ENCODE measurements at regions not wholly inside any gene's neighbourhood (a gene's known extent, or its start where the extent isn't known, plus 50 kb on each side); places are given as distances from the start of the nearest gene placed in this dataset.

DNA sequence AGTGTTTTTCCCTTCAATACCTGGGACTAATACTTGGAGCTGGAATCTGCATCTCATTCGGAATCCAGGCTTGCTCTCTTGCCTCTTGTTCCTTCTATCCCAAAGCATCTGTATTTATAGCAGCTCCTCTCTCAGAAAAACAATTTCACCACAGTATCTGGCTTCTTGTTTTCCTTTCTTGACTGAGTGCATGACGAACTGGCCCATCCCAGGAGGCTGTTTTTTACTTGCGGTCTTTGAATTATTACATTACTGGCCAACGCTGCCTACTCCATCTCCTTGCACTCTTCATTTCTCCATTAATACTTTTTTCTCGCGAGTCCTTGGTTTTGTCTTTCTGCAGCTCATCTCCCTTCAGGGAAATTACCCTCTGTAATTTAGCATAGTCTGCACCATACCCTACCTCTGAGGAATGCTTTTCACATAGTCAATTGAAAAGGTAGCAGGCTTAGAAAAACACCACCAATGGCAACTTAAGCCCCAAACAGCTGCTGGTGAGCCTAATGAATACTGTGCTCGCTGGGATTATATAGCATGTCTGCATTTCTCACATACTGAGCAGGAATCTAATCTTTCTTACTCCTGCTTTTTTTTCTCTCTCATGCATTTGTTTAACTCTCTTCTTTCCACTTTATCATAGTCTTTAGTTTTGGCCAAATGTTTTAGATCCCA, 277.4 kb upstream of the SESN3 start:
- no peak for DNase-seq

DNA sequence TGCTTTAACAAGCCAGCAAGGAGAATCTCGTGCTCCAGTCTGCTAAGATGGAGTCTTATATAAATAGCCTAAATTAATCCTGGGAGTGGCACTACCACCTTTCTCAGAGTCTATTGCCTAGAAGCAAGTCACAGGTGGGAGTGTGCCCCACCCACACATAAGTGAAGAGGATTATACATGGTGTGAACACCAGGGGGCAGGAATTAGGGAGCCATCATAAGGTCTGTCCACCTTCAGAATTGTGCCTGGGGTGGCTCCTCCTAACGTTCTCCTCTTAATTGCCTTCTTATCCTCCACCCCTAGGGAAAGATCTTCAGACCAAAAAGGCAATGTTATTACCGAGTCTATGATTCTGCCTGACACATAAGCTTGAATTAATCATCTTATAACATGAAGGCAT, 276.8 kb upstream of the SESN3 start:
- DNase-seq: no peak

DNA sequence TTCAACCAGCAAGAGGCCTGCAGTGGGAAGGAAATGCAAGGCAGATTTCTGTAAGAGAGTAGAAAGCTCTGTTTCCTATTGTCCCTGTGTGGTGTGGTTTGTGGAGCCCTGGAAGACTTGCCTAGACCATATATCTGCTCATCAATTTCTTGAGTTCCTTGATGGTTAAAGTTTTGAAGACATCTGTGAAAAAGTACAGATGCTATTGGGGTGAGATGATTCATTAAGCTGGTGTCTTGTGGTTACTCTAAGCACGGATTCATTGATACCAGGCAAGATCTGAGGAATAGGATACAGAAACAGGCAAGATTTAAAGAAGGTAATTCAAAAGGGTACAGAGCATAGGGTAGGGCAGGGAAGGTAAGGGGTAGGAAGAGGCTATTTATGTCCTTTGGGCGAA, 275.8 kb upstream of the SESN3 start:
- no peak for DNase-seq

DNA sequence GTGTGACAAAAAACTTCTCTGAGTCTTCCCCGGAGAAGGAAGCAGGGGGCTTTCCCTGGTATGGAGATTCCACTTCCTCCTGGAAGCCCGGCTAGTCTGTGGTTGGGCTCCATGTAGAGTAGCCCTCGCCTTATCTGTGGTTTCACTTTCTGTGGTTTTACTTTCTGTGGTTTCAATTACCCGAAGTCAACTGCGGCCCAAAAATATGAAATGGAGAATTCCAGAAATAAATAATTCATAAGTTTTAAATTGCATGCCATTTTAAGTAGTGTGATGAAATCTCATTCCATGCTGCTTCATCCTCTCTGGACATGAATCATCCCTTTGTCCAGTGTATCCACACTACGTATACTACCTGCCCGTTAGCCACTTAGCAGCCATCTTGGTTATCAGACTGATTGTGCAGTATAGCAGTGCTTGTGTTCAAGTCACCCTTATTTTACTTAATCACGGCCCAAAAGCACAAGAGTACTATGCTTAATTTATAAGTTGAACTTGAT, 275.0 kb upstream of the SESN3 start:
- no peak for DNase-seq

DNA sequence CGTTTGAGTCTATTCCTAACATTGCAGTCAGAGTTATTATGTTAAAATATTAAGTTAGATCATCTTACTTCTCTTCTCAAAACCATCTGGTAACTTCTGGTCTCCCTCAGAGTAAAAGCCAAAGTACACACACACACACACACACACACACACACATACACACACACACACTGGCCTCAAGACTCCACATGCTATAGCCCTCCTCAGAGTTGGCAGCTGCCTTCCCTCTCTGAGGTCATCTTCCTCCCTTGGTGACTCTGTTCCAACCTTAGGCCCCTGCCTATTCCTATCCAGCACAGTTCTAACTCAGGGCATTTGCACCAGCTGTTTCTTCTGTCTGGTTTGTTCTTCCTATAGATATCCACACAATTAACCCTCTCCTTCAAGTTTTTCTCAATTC, 272.0 kb upstream of the SESN3 start:
- DNase-seq: no peak

DNA sequence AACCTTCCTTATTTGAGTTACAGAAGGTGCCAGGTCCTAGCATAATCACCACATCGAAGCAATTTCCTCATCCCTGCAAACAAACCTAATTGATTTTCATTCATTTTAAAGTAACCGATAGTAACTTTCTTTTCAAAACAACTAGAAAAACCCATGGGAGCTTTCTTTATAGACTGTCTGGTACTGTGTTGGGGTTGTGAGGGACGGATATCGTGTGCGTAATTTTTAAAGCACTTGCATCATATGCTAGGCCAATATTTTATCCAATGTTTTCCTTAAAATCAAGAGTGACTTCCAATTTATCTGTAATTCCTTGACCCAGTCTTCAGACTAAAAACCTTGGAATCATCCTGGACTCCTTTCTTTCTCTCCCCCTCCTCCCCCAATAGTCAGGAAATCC, 271.5 kb upstream of the SESN3 start:
- no peak for DNase-seq

DNA sequence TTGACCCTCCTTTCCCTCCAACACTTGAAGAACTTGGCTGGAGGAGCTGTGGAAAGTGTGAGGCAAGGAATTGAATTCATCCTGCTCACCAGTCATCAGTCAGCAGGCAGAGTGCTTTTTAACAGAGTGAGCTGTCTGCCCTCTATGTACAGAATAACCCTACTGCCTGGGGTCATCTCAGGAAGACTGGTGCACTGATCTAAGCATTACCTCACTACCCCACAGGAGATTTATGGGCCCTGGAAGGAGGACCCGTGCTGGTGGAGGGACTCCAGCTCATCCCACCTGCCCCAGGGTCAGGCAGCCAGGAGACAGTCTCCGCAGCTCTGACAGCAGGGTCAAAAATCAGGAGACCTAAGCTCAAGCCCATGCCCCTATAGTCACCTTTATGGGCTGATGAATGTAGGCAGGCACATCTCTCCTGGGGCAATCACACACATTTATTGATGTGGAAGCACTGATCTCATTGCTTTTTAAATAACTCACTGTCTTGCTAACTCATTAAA, 270.8 kb upstream of the SESN3 start:
- no peak for DNase-seq

DNA sequence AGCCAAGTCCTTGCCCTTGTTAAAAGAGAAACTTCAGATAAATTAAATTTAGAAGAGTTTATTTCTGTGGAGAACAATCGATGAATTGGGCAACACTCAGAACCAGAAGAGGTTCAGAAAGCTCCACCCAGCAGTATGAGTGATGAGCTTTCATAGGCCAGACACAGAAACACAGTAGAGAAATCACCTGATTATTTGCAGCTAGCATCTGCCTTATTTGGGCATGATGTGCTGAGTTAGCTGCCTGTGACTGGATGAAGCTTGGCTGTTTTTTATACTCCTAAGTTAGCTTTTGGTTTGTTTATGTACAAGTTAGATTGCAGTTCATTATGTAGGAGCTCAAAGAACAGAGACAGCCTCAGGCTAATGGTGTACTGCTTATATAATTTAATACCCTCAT, 269.5 kb upstream of the SESN3 start:
- DNase-seq: no peak

DNA sequence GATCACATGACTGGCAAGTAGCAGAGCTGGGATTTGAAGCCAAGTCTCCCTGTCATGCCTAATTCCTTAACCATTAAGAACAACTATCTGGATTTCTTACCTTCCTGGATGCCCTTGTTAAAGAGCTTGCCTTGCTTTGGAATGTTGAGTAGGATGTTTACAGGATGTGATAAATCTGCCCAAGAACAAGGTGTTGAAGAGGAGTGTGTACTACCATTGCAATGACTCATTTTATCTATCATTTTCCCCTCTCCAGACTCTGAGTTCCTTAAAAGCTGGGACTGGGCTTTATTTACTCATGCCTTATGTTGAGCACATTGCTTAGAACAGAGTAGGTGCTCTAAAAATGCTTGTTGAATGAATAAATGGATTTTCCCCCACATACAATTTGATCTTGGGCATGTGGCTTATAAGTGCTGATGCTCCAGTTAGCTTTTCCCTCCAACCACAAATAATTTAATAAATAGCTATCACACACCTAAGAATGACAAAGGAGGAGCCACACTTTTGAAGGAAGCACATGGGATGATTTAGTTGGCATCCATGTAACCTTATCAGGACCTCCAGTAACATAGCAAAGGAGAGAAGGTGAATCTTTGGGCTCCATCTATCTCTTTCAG, 268.6 kb upstream of the SESN3 start:
- DNase-seq: no peak

DNA sequence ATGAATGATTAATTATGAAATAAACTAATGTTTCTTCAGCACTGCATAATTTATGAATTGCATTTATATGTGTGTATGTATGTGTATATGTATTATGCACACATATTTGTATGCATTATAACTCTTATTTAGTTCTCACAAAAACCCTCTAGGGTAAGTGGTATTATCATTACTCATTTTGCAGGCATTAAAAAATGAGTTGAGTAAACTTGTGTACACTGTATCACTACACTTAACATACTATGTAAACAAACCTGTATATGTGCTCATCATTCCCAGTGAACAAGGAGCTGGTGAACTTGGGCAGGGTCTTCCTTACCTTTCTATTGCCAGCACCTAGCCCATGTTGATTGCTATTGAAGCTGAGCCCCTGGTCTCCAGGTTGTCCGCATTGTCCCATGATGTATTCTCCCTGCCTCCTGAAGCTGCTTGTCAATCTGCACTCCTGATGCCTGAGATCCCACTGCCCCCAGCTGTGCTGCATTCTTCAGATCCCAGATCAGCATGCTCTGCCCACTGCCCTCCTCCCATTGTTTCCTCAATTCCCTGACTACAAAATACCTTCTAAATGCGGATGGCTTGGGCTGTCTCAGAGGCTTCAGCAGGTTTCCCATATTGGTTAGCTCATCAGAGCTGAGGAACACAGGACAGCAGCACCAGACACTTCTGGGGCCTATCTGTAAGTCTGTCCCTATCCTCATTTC, 267.9 kb upstream of the SESN3 start:
- DNase-seq: no peak

DNA sequence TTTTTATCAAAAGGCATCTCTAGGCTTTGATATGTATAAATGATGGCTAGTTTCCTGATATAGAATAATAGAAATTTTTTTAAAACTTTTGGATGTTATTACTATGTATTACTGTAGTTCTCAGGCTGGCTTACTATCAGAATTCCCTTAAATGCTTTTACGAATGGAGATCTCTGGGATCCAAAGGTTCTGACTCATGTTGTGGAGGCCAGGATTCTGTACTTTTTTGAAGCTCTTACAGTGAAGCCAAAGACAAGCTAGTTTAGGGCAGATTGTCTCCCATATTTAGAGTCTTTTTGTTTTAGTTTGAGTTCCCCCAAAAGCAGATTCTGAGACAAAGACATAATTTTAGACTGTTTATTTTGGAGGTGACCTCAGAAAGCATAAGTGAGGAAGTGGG, 265.9 kb upstream of the SESN3 start:
- DNase-seq: no peak

DNA sequence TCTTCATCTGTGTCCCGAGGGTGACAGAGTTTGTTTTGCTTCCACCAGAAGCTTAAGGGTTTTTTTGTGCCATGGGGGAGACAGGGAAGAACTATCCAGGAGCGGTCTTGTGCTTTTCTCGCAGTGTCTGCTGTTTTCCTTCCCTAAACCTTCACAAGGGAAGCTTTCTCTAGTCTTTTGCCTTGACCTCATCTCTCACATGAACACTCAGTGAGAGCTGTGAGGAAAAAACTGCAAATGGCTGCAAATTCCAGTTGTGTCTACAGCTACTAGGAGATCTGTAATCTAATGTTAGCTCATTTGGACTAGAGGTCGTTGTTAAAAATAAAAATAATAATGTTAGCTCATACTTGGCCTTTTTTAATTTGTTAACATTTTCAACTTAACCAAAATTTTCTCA, 264.7 kb upstream of the SESN3 start:
- no peak for DNase-seq

DNA sequence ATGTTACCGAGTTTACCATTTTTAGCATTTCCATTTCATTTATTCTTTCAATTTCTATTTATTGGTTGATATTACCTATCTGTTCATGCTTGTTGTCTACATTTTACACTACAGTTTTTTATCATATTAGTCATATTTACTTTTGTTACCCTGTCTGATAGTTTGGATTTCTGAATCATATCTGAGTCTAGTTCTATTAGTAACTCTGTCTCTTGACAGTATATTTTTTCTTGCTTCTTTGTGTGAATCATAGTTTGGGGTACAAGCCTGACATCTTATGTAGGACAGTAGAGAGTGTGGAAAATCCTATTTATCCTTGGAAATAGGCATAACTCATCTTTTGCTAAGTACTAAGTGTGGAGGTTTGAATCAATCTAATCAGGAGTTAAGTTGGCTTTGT, 263.9 kb upstream of the SESN3 start:
- DNase-seq: no peak

DNA sequence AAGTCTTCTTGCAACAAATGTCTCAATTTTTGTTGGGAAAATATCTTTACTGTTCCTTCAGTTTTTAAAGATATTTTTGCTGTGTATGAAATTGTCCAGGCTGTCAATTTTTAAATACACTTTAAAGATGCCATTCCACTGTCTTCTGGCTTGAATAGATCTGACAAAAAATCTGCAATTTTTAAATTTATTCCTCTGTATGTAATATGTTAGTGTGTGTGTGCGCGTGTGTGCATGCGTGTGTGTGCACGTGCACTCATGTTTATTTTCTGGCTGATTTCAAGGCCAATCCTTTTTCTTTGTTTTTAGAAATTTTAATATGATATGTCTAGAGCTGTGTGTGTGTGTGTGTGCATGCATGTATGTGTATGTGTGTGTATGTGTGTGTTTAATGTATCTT, 263.2 kb upstream of the SESN3 start:
- DNase-seq: no peak

DNA sequence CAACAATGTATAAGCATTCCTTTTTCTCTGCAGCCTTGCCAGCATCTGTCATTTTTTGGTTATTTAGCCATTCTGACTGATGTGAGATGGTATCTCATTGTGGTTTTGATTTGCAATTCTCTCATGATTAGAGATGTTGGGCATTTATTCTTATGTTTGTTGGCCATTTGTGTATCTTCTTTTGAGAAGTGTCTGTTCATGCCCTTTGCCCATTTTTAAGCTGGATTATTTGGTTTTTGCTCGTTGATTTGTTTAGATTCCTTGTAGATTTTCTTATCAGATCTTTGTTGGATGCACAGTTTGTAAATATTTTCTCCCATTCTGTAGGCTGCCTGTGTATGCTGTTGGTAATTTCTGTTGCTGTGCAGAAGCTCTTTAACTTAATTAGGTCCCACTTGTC, 259.6 kb upstream of the SESN3 start:
- DNase-seq: no peak

DNA sequence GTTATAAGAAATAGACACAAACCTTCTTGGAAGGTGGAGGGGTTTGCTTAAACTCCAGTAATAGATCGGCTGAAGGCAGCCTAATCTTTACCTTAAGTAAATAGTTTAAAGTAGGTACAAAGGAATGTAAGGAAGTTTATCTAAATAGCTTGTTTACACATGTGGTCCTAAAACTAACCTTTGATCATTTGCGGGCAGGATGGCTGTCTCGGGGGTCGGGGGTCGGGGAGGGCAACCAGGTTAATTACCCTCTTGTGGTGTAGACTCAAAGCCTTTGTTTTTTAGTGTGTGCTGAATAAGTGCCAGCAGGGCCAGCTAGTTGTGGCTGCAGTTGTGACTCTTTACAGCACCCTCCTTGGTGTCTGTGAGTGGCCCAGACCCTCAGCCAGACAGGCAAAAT, 256.9 kb upstream of the SESN3 start:
- DNase-seq: no peak

DNA sequence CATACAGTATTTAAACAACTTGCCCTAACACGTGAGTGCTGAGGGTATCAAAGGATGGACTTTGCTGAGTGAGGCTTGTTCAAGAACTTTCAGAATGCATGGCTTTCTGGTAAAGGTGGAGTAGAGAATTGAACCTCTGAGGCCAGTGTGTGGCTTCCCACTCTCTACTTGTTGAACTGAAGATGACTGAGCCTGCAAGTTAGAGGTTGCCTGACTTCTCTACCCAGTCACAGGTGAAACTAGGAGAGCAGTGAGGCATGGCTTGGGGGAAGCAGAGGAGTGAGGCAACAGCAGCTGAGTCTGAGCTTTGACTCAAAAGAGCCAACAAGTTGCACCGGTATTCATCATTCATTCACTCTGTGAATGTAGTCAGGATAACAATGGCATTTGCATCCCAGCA, 256.4 kb upstream of the SESN3 start:
- no peak for DNase-seq

DNA sequence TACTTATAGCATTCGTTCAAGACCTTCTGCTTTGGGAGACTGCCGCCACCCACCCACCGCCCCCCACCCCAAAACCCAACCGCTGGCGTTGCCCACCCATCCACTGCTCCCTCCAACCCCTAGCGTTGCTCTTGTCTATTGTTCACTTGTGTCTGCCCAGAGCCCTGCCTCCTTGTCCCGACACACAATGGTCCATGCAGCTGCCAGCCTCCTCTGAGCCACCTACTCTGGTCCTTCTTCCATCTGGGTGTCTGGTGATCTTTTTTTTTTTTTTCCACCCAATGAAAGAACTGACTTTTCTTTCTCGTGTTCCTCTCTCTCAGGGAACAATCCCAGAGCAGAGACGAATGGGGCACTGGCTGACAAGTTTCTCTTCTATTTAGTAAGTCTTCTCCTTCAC, 256.0 kb upstream of the SESN3 start:
- no peak for DNase-seq

DNA sequence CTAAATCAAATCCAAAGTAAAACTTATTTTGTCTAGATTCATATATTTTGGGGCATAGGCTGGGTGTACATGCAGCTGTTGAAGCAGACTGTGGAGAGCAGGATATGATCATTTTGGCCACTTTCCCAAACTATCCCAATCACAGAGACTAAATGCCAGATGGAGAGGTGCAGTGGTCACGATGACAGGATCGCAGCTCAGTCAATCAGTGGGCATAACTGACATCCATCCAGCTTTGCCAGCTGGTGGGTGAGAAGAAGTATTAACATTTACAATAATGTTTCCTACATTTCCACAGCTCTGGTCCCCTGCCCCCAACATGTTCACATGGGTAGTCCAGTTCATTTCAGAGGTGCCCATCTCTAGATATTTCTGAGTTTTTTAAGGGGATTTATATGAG, 255.5 kb upstream of the SESN3 start:
- no peak for DNase-seq

DNA sequence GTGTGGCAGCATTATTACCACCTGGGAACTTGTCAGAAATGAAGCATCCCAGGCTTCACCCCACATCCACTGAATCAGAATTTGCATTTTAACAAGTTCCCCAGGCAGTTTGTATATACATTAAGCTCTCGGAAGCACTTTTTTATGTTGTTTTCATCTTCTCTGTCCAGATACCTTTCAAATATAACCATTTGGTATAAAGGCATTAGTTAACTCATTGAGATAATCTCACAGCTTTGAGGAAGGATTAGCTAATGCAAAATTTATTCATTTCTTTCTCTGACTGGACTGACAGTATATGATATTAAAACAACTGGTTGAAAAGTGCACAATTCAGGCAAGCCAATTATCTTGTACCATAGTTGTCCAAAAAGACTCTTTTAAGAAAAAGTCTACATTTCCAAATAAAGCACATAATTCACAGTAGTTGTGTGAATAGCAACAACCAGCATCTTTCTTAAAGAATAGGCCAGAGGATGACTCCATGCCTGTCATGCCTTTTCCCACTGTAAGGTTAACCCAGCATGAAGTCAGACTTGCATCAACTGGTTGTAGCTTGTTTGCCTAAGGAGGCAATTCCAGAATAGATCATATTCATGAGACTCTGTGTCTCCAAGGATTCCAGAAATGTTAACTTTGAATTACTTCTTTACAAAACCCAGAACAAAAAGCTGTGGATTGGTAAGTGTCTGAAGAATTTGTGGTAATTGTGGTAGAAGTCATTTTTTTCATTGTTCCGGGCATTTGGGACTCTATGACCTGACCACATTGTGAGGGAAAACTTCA, 254.3 kb upstream of the SESN3 start:
- DNase-seq: no peak

DNA sequence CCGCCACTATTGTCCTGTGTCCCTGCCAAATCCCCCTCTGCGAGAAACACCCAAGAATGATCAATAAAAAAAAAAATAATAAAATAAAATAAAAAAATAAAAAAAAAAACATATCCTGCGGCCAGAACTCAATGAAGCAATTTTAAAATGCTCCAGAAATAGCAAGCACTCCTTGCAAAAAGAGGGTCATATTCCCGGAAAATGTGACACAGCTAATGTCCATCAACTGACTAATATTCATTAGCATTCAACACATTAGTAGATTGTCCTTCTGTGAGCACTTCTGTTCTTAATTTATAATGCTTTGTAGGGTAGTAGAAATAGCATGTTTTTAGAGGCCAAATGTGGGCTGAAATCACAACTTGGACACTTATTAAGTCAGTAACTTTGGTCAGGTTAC, 252.3 kb upstream of the SESN3 start:
- no peak for DNase-seq

DNA sequence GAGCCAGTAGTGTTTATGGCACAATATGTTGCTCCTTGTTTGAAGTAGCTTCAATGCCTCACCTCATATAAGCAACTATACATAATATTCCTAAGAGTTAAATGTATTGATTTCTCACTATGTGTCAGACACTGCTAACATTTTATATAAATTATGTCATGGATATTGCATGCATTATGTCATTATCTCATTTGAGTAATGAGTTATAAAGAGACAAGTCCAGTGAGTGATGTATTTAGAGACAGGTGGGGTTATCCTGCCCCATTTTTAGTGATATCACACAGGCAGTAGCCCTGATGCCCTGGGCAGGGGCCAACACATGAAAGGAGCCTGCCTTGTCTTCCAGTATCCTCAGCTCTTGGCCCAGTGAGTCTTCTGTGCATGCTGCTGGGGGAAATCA, 247.0 kb upstream of the SESN3 start:
- DNase-seq: no peak

DNA sequence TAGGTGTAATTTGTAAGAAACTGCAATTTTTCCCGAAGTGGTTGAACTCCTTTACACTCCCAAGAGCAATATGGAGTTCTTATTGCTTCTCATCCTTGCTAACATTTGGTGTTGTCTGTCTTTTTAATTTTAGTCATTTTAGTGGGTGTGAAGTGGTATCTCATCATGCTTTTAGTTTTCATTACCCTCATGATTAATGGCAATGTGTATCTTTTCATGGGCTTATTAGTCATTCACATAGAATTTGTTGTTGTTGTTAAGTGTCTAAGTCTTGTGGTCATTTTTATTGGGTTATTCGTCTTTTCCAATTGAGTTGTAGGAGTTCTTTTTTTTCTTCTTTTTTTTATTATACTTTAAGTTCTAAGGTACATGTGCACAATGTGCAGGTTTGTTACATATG, 238.3 kb upstream of the SESN3 start:
- no peak for DNase-seq
